DND-41 (cell line): ENCODE measurements at regions not wholly inside any gene's neighbourhood (a gene's known extent, or its start where the extent isn't known, plus 50 kb on each side); places are given as distances from the start of the nearest gene placed in this dataset.

Experiments used
- EZH2 ChIP-seq: IDR thresholded peaks from 3 replicates; pipeline ENCODE4 v1.6.1; 2012; ENCODE audit warnings: borderline replicate concordance, low read depth, mild to moderate bottlenecking, moderate library complexity, low read length, inconsistent platforms; ENCODE audit not compliant: severe bottlenecking
- TF ChIP-seq, protein P1 (sequence below): IDR thresholded peaks from 2 replicates; pipeline ENCODE4 v1.5.1; 2012; ENCODE audit warnings: borderline replicate concordance, low read length, moderate library complexity, mild to moderate bottlenecking; ENCODE audit not compliant: poor library complexity, severe bottlenecking; ENCODE audit errors: extremely low read depth

DNA sequence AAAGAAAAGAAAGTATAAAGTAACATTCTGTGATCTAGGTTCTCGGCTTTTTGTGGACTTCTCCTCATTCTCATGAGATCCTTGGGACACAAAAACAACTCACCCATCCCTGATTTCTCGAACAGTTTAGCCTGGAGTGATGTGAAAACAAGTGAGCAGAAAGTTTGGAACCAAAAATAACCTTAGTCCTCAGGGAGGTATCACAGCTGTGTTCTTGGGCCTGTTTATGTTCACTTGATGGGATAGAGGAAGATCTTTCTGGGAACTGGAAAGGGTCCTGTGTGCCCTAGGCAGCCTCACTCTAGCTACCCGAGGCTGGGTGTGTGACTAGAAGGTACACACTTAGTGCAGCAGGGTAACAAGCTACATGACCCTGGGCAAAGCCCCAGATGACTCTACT, 308.8 kb upstream of the PDZRN3 start:
- TF ChIP-seq, protein P1, sequence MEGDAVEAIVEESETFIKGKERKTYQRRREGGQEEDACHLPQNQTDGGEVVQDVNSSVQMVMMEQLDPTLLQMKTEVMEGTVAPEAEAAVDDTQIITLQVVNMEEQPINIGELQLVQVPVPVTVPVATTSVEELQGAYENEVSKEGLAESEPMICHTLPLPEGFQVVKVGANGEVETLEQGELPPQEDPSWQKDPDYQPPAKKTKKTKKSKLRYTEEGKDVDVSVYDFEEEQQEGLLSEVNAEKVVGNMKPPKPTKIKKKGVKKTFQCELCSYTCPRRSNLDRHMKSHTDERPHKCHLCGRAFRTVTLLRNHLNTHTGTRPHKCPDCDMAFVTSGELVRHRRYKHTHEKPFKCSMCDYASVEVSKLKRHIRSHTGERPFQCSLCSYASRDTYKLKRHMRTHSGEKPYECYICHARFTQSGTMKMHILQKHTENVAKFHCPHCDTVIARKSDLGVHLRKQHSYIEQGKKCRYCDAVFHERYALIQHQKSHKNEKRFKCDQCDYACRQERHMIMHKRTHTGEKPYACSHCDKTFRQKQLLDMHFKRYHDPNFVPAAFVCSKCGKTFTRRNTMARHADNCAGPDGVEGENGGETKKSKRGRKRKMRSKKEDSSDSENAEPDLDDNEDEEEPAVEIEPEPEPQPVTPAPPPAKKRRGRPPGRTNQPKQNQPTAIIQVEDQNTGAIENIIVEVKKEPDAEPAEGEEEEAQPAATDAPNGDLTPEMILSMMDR, result no peak
- TF ChIP-seq EZH2, result no peak
